ENCODE measurements at regions not wholly inside any gene's neighbourhood (a gene's known extent, or its start where the extent isn't known, plus 50 kb on each side); places are given as distances from the start of the nearest gene placed in this dataset.

DNA sequence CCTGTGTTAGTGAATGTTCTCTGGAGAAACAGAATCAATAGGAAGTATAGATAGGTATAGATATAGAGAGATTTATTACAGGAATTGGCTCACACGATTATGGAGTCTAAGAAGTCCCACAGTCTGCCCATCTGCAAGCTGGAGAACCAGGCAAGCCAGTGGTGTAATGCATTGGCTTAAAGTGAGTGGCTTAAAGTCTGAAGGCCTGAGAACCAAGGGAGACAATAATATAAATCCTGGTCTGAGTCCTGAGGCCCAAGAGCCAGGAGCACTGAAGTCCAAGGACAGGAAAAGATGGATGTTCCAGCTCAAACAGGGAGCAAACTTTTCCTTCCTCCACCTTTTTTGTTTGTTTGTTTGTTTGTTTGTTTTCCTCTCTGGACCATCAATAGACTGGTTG, 131.2 kb upstream of the LRFN2 start:
- TF ChIP-seq, protein P1, sequence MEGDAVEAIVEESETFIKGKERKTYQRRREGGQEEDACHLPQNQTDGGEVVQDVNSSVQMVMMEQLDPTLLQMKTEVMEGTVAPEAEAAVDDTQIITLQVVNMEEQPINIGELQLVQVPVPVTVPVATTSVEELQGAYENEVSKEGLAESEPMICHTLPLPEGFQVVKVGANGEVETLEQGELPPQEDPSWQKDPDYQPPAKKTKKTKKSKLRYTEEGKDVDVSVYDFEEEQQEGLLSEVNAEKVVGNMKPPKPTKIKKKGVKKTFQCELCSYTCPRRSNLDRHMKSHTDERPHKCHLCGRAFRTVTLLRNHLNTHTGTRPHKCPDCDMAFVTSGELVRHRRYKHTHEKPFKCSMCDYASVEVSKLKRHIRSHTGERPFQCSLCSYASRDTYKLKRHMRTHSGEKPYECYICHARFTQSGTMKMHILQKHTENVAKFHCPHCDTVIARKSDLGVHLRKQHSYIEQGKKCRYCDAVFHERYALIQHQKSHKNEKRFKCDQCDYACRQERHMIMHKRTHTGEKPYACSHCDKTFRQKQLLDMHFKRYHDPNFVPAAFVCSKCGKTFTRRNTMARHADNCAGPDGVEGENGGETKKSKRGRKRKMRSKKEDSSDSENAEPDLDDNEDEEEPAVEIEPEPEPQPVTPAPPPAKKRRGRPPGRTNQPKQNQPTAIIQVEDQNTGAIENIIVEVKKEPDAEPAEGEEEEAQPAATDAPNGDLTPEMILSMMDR (conservative IDR thresholded peaks at IDR 0.05 in 1 of 2, IDR thresholded peaks at IDR 0.05 in 1 of 2; ENCODE audit: low read depth in 1 of 2, low read length in 2 of 2) = no peak
- TF ChIP-seq EZH2 (IDR thresholded peaks at IDR 0.05; ENCODE audit: low read length, missing control alignments) = no peak

All from fibroblast of lung (primary cell).